ENCODE measurements at regions not wholly inside any gene's neighbourhood (a gene's known extent, or its start where the extent isn't known, plus 50 kb on each side); places are given as distances from the start of the nearest gene placed in this dataset.

- TF ChIP-seq CTCF (IDR thresholded peaks at IDR 0.05; ENCODE audit: poor library complexity, severe bottlenecking) (no peak), EZH2 (IDR thresholded peaks at IDR 0.05; ENCODE audit: borderline replicate concordance, insufficient read depth, low read length, poor library complexity, severe bottlenecking) (no peak)
These were observed 508.2 kb upstream of the TGFBR2 start for GRCh38 chr3:30098243-30098642.

Data from neural cell (in vitro differentiated cells).